ENCODE measurements at regions not wholly inside any gene's neighbourhood (a gene's known extent, or its start where the extent isn't known, plus 50 kb on each side); places are given as distances from the start of the nearest gene placed in this dataset.

DNA sequence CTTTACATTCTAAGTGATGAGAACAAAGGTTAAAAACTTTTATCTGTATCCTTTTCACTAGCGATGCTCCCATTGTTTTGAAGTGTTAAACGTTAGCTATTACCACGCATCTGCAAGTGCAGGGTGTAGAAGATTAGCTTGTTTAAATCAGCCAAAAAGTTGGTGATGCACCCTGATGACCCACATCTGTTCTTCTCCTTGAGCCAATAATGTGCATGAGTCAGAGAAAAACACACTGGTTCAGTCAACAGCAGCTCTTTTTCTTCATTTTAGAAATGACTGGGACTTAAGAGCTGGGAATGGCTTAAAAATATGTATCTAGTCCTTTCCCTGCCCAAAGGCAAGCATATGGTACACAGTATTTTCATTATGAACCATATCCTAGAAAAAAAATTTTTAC lies 323.5 kb upstream of the PDE3A start:
- TF ChIP-seq POLR2AphosphoS5 (IDR thresholded peaks at IDR 0.05; ENCODE audit: low read depth, low read length): no peak
- TF ChIP-seq TAF1 (IDR thresholded peaks at IDR 0.05; ENCODE audit: low read depth, low read length): no peak

Measured in GM12891 (cell line).